Omental fat pad (tissue), 3 donors: ENCODE measurements at regions not wholly inside any gene's neighbourhood (a gene's known extent, or its start where the extent isn't known, plus 50 kb on each side); places are given as distances from the start of the nearest gene placed in this dataset.

ENCODE experiments used
- ATAC-seq: fragments of 150-250 bp; one replicate; pipeline ENCODE4 v1.9.1; 2016; ENCODE audit warnings: mild to moderate bottlenecking, moderate library complexity; ENCODE audit not compliant: low FRiP score
- DNase-seq: peaks from one replicate; pipeline ENCODE4 v3.0.0-alpha.2; 2019; ENCODE audit warnings: low spot score
- CTCF ChIP-seq, 3 donors: fragments of 450-650 bp; IDR thresholded peaks; one replicate each; pipeline ENCODE4 v1.5.1; 2016 to 2017; ENCODE audit warnings: antibody characterized with exemption in 3 of 3, mild to moderate bottlenecking in 3 of 3, moderate library complexity in 2 of 3

GRCh38 chr9:12511726-12512125 lies 181.5 kb upstream of the TYRP1 start:
- DNase-seq (no peak), ATAC-seq (no peak)
- no peak for TF ChIP-seq CTCF (IDR thresholded peaks at IDR 0.05)

- TF ChIP-seq CTCF (IDR thresholded peaks at IDR 0.05), result no peak
- DNase-seq, result no peak
- no peak for ATAC-seq
Observed at GRCh38 chr9:12516031-12516430, 177.2 kb upstream of the TYRP1 start.

GRCh38 chr9:12516573-12516972 lies 176.6 kb upstream of the TYRP1 start:
- DNase-seq (no peak), ATAC-seq (no peak)
- no peak for TF ChIP-seq CTCF (IDR thresholded peaks at IDR 0.05)

GRCh38 chr9:12538842-12539579 lies 154.2 kb upstream of the TYRP1 start:
- no peak for DNase-seq
- no peak for ATAC-seq
- TF ChIP-seq CTCF (IDR thresholded peaks at IDR 0.05), result no peak

GRCh38 chr9:12539580-12539975 lies 153.6 kb upstream of the TYRP1 start:
- DNase-seq (no peak), ATAC-seq (no peak)
- TF ChIP-seq CTCF (IDR thresholded peaks at IDR 0.05), result no peak

- DNase-seq (no peak), ATAC-seq (no peak)
- TF ChIP-seq CTCF (IDR thresholded peaks at IDR 0.05), result no peak
Observed at GRCh38 chr9:12544700-12545099, 148.5 kb upstream of the TYRP1 start.

GRCh38 chr9:12554636-12555035 lies 138.5 kb upstream of the TYRP1 start:
- TF ChIP-seq CTCF (IDR thresholded peaks at IDR 0.05), result no peak
- ATAC-seq (no peak), DNase-seq (no peak)
